Stimulated activated CD8-positive, alpha-beta memory T cell treated with anti-CD3 and anti-CD28 coated beads, Interleukin-15, amount 100 ng/mL, for 48 hours (primary cell): ENCODE measurements at regions not wholly inside any gene's neighbourhood (a gene's known extent, or its start where the extent isn't known, plus 50 kb on each side); places are given as distances from the start of the nearest gene placed in this dataset.

Experiments used
- DNase-seq, 2 donors: peaks; one replicate each; pipeline ENCODE4 v3.0.0-alpha.2; 2020; ENCODE audit warnings: low read depth in 2 of 2

- DNase-seq, result peak; percentile 41 to 48
Measured at GRCh38 chr9:129383561-129384490, 205.8 kb upstream of the IER5L start.

- no peak for DNase-seq
Measured at GRCh38 chr9:129383019-129383560, 205.0 kb upstream of the IER5L start.

GRCh38 chr9:129382281-129383018, 204.4 kb upstream of the IER5L start:
- DNase-seq, result no peak

- DNase-seq, result no peak
Measured at GRCh38 chr9:129381481-129381957, 203.5 kb upstream of the IER5L start.

- no peak for DNase-seq
Measured at GRCh38 chr9:129380961-129381401, 202.9 kb upstream of the IER5L start.

GRCh38 chr9:129379886-129380285, 201.8 kb upstream of the IER5L start:
- DNase-seq, result no peak

- DNase-seq, result no peak
Measured at GRCh38 chr9:129379181-129379836, 201.2 kb upstream of the IER5L start.

GRCh38 chr9:129377931-129378661, 200.0 kb upstream of the IER5L start:
- no peak for DNase-seq

- no peak for DNase-seq
Measured at GRCh38 chr9:129377181-129377580, 199.1 kb upstream of the IER5L start.

GRCh38 chr9:129375845-129376244, 197.8 kb upstream of the IER5L start:
- DNase-seq, result no peak

GRCh38 chr9:129374651-129375050, 196.6 kb upstream of the IER5L start:
- DNase-seq, result no peak

- DNase-seq, result no peak
Measured at GRCh38 chr9:129374231-129374630, 196.2 kb upstream of the IER5L start.

- DNase-seq, result no peak
Measured at GRCh38 chr9:129373361-129373760, 195.3 kb upstream of the IER5L start.

GRCh38 chr9:129370770-129371169, 192.7 kb upstream of the IER5L start:
- no peak for DNase-seq

GRCh38 chr9:129368444-129368978, 190.4 kb upstream of the IER5L start:
- no peak for DNase-seq

- DNase-seq, result no peak
Measured at GRCh38 chr9:129367287-129367686, 189.2 kb upstream of the IER5L start.

GRCh38 chr9:129365196-129365595, 187.1 kb upstream of the IER5L start:
- DNase-seq, result no peak

- no peak for DNase-seq
Measured at GRCh38 chr9:129363216-129363873, 185.3 kb upstream of the IER5L start.

- no peak for DNase-seq
Measured at GRCh38 chr9:129362287-129363000, 184.4 kb upstream of the IER5L start.

- no peak for DNase-seq
Measured at GRCh38 chr9:129361196-129361595, 183.1 kb upstream of the IER5L start.
